DMS 273 (cell line): ENCODE measurements at regions not wholly inside any gene's neighbourhood (a gene's known extent, or its start where the extent isn't known, plus 50 kb on each side); places are given as distances from the start of the nearest gene placed in this dataset.
"Not testable (repeated sequence)": the region's sequence is repeated elsewhere in the genome, so short reads cannot be mapped to it uniquely, and the experiment has no call there.

Experiments used
- DNase-seq: peaks from one replicate; lab custom pipeline; 2025; ENCODE audit not compliant: unreplicated experiment; lab: John Stamatoyannopoulos, UW

GRCh38 chr4:130896920-130897319 lies 1801.0 kb downstream of the C4orf33 start:
- DNase-seq: no peak

- DNase-seq: no peak
These were observed 1805.4 kb downstream of the C4orf33 start for GRCh38 chr4:130901321-130901720.

GRCh38 chr4:130922955-130923354 lies 1827.0 kb downstream of the C4orf33 start:
- peak; percentile 25 for DNase-seq

GRCh38 chr4:130955520-130955919 lies 1859.6 kb downstream of the C4orf33 start:
- no peak for DNase-seq

- no peak for DNase-seq
These were observed 1889.4 kb downstream of the C4orf33 start for GRCh38 chr4:130985371-130985770.

- DNase-seq: no peak
These were observed 1900.0 kb downstream of the C4orf33 start for GRCh38 chr4:130995988-130996387.

- DNase-seq: no peak
These were observed 1905.4 kb downstream of the C4orf33 start for GRCh38 chr4:131001371-131001770.

- no peak for DNase-seq
These were observed 1906.2 kb downstream of the C4orf33 start for GRCh38 chr4:131002132-131002531.

GRCh38 chr4:131006388-131006787 lies 1910.4 kb downstream of the C4orf33 start:
- no peak for DNase-seq

- DNase-seq: not testable (repeated sequence)
These were observed 1916.0 kb downstream of the C4orf33 start for GRCh38 chr4:131011961-131012360.

GRCh38 chr4:131013226-131013625 lies 1917.3 kb downstream of the C4orf33 start:
- DNase-seq: no peak

- no peak for DNase-seq
These were observed 1930.8 kb downstream of the C4orf33 start for GRCh38 chr4:131026771-131027170.

- DNase-seq: no peak
These were observed 1948.4 kb downstream of the C4orf33 start for GRCh38 chr4:131044368-131044767.

- DNase-seq: no peak
These were observed 1950.9 kb downstream of the C4orf33 start for GRCh38 chr4:131046821-131047220.

GRCh38 chr4:131052646-131053045 lies 1956.7 kb downstream of the C4orf33 start:
- no peak for DNase-seq

- DNase-seq: no peak
These were observed 1958.6 kb downstream of the C4orf33 start for GRCh38 chr4:131054489-131055019.

- DNase-seq: peak; percentile 0
These were observed 1965.8 kb downstream of the C4orf33 start for GRCh38 chr4:131061734-131062133.

GRCh38 chr4:131063878-131064277 lies 1967.9 kb downstream of the C4orf33 start:
- no peak for DNase-seq

GRCh38 chr4:131081069-131081468 lies 1985.1 kb downstream of the C4orf33 start:
- DNase-seq: no peak

- DNase-seq: no peak
These were observed 1989.0 kb downstream of the C4orf33 start for GRCh38 chr4:131084997-131085396.

GRCh38 chr4:131091896-131092295 lies 1995.9 kb downstream of the C4orf33 start:
- DNase-seq: peak; percentile 75

- peak; percentile 1 for DNase-seq
These were observed 1997.4 kb downstream of the C4orf33 start for GRCh38 chr4:131093303-131093702.

- no peak for DNase-seq
These were observed 2003.0 kb downstream of the C4orf33 start for GRCh38 chr4:131098976-131099375.
